Ishikawa (cell line): ENCODE measurements at regions not wholly inside any gene's neighbourhood (a gene's known extent, or its start where the extent isn't known, plus 50 kb on each side); places are given as distances from the start of the nearest gene placed in this dataset.

Experiments
- CEBPB ChIP-seq: IDR thresholded peaks from 2 replicates; pipeline ENCODE4 v1.6.1; 2012
- MAX ChIP-seq: IDR thresholded peaks from 2 replicates; pipeline ENCODE4 v1.6.1; 2012
- REST ChIP-seq: IDR thresholded peaks from 2 replicates; pipeline ENCODE4 v1.6.1; 2012; ENCODE audit warnings: low read depth, mild to moderate bottlenecking
- TAF1 ChIP-seq: IDR thresholded peaks from 2 replicates; pipeline ENCODE4 v1.6.1; 2012; ENCODE audit warnings: low read depth, mild to moderate bottlenecking

GRCh38 chr1:60937720-60938119 lies 144.6 kb upstream of the NFIA start:
- TF ChIP-seq REST (no peak), TAF1 (no peak), MAX (no peak), CEBPB (no peak)
